H1 (cell line): ENCODE measurements at regions not wholly inside any gene's neighbourhood (a gene's known extent, or its start where the extent isn't known, plus 50 kb on each side); places are given as distances from the start of the nearest gene placed in this dataset.

Experiments
- CTCF ChIA-PET: fragments of 300-600 bp; sonication (Branson Sonifier 250); formaldehyde crosslinking; loops from one replicate; lab custom pipeline; 2021; ENCODE audit not compliant: partially characterized antibody; lab: Charles Lee
- POLR2A ChIA-PET: fragments of 300-600 bp; sonication (Branson Sonifier 250); formaldehyde crosslinking; loops from one replicate; lab custom pipeline; 2021; ENCODE audit warnings: inconsistent platforms; ENCODE audit not compliant: partially characterized antibody; lab: Charles Lee
- DNase-seq, 2 experiments: peaks; one replicate each; pipeline versions ENCODE4 v3.0.0 to v3.0.0-alpha.2; 2010 to 2022; ENCODE audit warnings: low spot score in 2 of 2, low read depth in 1 of 2, mixed read lengths in 1 of 2
- FAIRE-seq: peaks from 2 replicates; lab custom pipeline; 2011; peaks lifted over from hg19 to GRCh38; lab: Jason Lieb, UNC
- H2AFZ ChIP-seq: 2 replicates; pipeline ENCODE4 v1.8.1; 2012; ENCODE audit warnings: low read length, inconsistent platforms
- H2AK5ac ChIP-seq: 2 replicates; pipeline ENCODE4 v1.6.1; 2013; ENCODE audit warnings: low read depth, low read length
- H2BK120ac ChIP-seq: replicated peaks from 2 replicates; pipeline ENCODE3; 2013; ENCODE audit warnings: low read depth, low read length, inconsistent platforms
- H2BK12ac ChIP-seq: 2 replicates; pipeline ENCODE4 v1.6.1; 2013; ENCODE audit warnings: low read depth, low read length
- H2BK15ac ChIP-seq: 2 replicates; pipeline ENCODE4 v1.6.1; 2013; ENCODE audit warnings: low read length
- H2BK20ac ChIP-seq: 2 replicates; pipeline ENCODE4 v1.6.1; 2013; ENCODE audit warnings: low read length
- H2BK5ac ChIP-seq: 2 replicates; pipeline ENCODE4 v1.6.1; 2013; ENCODE audit warnings: low read depth, low read length
- H3K14ac ChIP-seq: 2 replicates; pipeline ENCODE4 v1.6.1; 2013; ENCODE audit warnings: inconsistent platforms; ENCODE audit not compliant: insufficient read length
- H3K18ac ChIP-seq: 2 replicates; pipeline ENCODE4 v1.6.1; 2013; ENCODE audit warnings: low read length; ENCODE audit errors: extremely low read depth
- H3K23ac ChIP-seq: 2 replicates; pipeline ENCODE4 v1.6.1; 2013; ENCODE audit warnings: inconsistent platforms; ENCODE audit not compliant: insufficient read length
- H3K23me2 ChIP-seq: 2 replicates; pipeline ENCODE4 v1.6.1; 2013; ENCODE audit warnings: low read depth, low read length
- H3K27ac ChIP-seq: 2 replicates; pipeline ENCODE4 v1.6.1; 2011; ENCODE audit warnings: low read depth, low read length, inconsistent platforms
- H3K27me3 ChIP-seq, 4 experiments: replicated peaks in 1 of 4; 1 replicate in 1 of 4; 2 replicates in 3 of 4; pipeline versions ENCODE4 v1.6.1 to v1.8.1; 2011 to 2013; ENCODE audit warnings: low read length in 3 of 4, mild to moderate bottlenecking in 3 of 4, inconsistent platforms in 2 of 4, mixed read lengths in 2 of 4, moderate library complexity in 1 of 4; ENCODE audit not compliant: control insufficient read depth in 3 of 4, insufficient read depth in 3 of 4; ENCODE audit errors: extremely low read depth in 1 of 4
- H3K36me3 ChIP-seq, 4 experiments: 2 replicates each; pipeline versions ENCODE4 v1.6.1 to v1.8.1; 2011 to 2013; ENCODE audit warnings: mild to moderate bottlenecking in 4 of 4, low read length in 3 of 4, moderate library complexity in 2 of 4, control low read depth in 1 of 4, inconsistent platforms in 1 of 4; ENCODE audit not compliant: insufficient read depth in 4 of 4, control insufficient read depth in 2 of 4
- H3K4ac ChIP-seq: replicated peaks from 2 replicates; pipeline ENCODE3; 2013; ENCODE audit warnings: low read length, low read depth, mixed read lengths, inconsistent platforms; ENCODE audit not compliant: insufficient read length
- H3K4me1 ChIP-seq, 4 experiments: replicated peaks in 1 of 4; 1 replicate in 1 of 4; 2 replicates in 3 of 4; pipeline versions ENCODE4 v1.6.1 to v1.8.1; 2011 to 2013; ENCODE audit warnings: low read length in 3 of 4, inconsistent platforms in 2 of 4, mixed read lengths in 1 of 4; ENCODE audit not compliant: insufficient read depth in 4 of 4, control insufficient read depth in 3 of 4
- H3K4me2 ChIP-seq, 2 experiments: 2 replicates each; pipeline versions ENCODE4 v1.6.1 to v1.8.1; 2011 to 2013; ENCODE audit warnings: low read depth in 2 of 2, low read length in 2 of 2, control low read depth in 1 of 2, inconsistent platforms in 1 of 2, mild to moderate bottlenecking in 1 of 2; ENCODE audit not compliant: insufficient read depth in 1 of 2
- H3K4me3 ChIP-seq, 4 experiments: fragments of 200-600, 300-600 bp in 1 of 4; sonication (generic), shearing (Covaris generic), sonication (Bioruptor Twin) in 1 of 4; 2 replicates each; pipeline versions ENCODE4 v1.5.1 to v1.8.1; 2011 to 2016; ENCODE audit warnings: low read length in 4 of 4, low read depth in 3 of 4, control low read depth in 2 of 4, inconsistent platforms in 2 of 4, mild to moderate bottlenecking in 2 of 4, mixed read lengths in 1 of 4, moderate library complexity in 1 of 4; ENCODE audit not compliant: insufficient read depth in 2 of 4; ENCODE audit errors: extremely low read depth in 1 of 4
- H3K56ac ChIP-seq: replicated peaks from 2 replicates; pipeline ENCODE3; 2013; ENCODE audit warnings: low read depth, mild to moderate bottlenecking, mixed read lengths, low read length, inconsistent platforms; ENCODE audit not compliant: insufficient read length
- H3K79me1 ChIP-seq: 2 replicates; pipeline ENCODE4 v1.6.1; 2013; ENCODE audit warnings: low read depth, low read length, control low read depth
- H3K79me2 ChIP-seq, 2 experiments: 2 replicates each; pipeline versions ENCODE4 v1.6.1 to v1.8.1; 2012 to 2013; ENCODE audit warnings: low read length in 2 of 2, mild to moderate bottlenecking in 2 of 2, inconsistent platforms in 1 of 2; ENCODE audit not compliant: insufficient read depth in 2 of 2, control insufficient read depth in 1 of 2
- H3K9ac ChIP-seq, 4 experiments: replicated peaks in 1 of 4; 1 replicate in 1 of 4; 2 replicates in 3 of 4; pipeline versions ENCODE4 v1.6.1 to v1.8.1; 2011 to 2013; ENCODE audit warnings: low read depth in 3 of 4, low read length in 3 of 4, control low read depth in 2 of 4, mild to moderate bottlenecking in 2 of 4, moderate library complexity in 2 of 4, inconsistent platforms in 1 of 4; ENCODE audit errors: extremely low read depth in 1 of 4
- H3K9me3 ChIP-seq, 2 experiments: 2 replicates each; pipeline versions ENCODE4 v1.6.1 to v1.8.1; 2012 to 2013; ENCODE audit warnings: mild to moderate bottlenecking in 2 of 2, moderate library complexity in 2 of 2, control low read depth in 1 of 2, inconsistent platforms in 1 of 2, low read depth in 1 of 2, low read length in 1 of 2, mixed read lengths in 1 of 2; ENCODE audit not compliant: insufficient read depth in 2 of 2
- H4K20me1 ChIP-seq, 2 experiments: replicated peaks in 1 of 2; 2 replicates each; pipeline versions ENCODE3 to v1.8.1; 2011 to 2013; ENCODE audit warnings: inconsistent platforms in 2 of 2, low read length in 2 of 2, mild to moderate bottlenecking in 1 of 2; ENCODE audit not compliant: insufficient read depth in 2 of 2, control insufficient read depth in 1 of 2
- H4K5ac ChIP-seq: 2 replicates; pipeline ENCODE4 v1.6.1; 2013; ENCODE audit warnings: low read length, low read depth, mixed read lengths, inconsistent platforms; ENCODE audit not compliant: insufficient read length
- H4K8ac ChIP-seq: 2 replicates; pipeline ENCODE4 v1.8.0; 2013; ENCODE audit warnings: mild to moderate bottlenecking, moderate library complexity, low read length, inconsistent platforms; ENCODE audit not compliant: insufficient read depth; ENCODE audit errors: extremely low read depth
- H4K91ac ChIP-seq: replicated peaks from 2 replicates; pipeline ENCODE3; 2013; ENCODE audit warnings: low read length, mixed read lengths, inconsistent platforms; ENCODE audit not compliant: insufficient read length
- BCL11A ChIP-seq, 2 experiments: IDR thresholded peaks; one replicate each; pipeline ENCODE4 v1.6.1; 2011; ENCODE audit warnings: low read depth in 2 of 2, low read length in 2 of 2, mild to moderate bottlenecking in 2 of 2
- CBX8 ChIP-seq: fragments of 300-800, 300-1000 bp; sonication (generic); IDR thresholded peaks from 2 replicates; pipeline ENCODE4 v1.7.1; 2016; ENCODE audit warnings: low read depth, low read length, borderline replicate concordance
- CTBP2 ChIP-seq: IDR thresholded peaks from 2 replicates; pipeline ENCODE4 v1.7.0; 2011; ENCODE audit warnings: borderline replicate concordance, mild to moderate bottlenecking, moderate library complexity, mixed read lengths, low read length; ENCODE audit not compliant: insufficient read depth, insufficient read length
- HDAC6 ChIP-seq: IDR thresholded peaks from one replicate; pipeline ENCODE4 v1.7.1; 2012; ENCODE audit warnings: low read depth, mild to moderate bottlenecking, inconsistent platforms, low read length, moderate library complexity
- SP1 ChIP-seq: IDR thresholded peaks from 2 replicates; pipeline ENCODE4 v1.6.1; 2011; ENCODE audit warnings: low read depth, low read length
- SP2 ChIP-seq: IDR thresholded peaks from 2 replicates; pipeline ENCODE4 v1.6.1; 2012; ENCODE audit warnings: mild to moderate bottlenecking, low read length, inconsistent platforms
- SRF ChIP-seq: IDR thresholded peaks from 2 replicates; pipeline ENCODE4 v1.6.1; 2011; ENCODE audit warnings: mild to moderate bottlenecking, low read depth, low read length, moderate library complexity
- WGBS, 2 experiments: shearing (Covaris generic) in 1 of 2; methylation state at CpG; one replicate each; pipeline versions ENCODE4 v1.1.6 to v1.1.7; 2013 to 2015; ENCODE audit warnings: low lambda C conversion rate in 2 of 2, mixed read lengths in 2 of 2, inconsistent platforms in 1 of 2, low coverage in 1 of 2, missing lambda C conversion rate in 1 of 2; ENCODE audit not compliant: insufficient replicate concordance in 2 of 2, insufficient coverage in 1 of 2, insufficient read length in 1 of 2; ENCODE audit errors: extremely low coverage in 1 of 2, missing lambda C conversion rate in 1 of 2; 5-methylcytosine and 5-hydroxymethylcytosine counted together

GRCh38 chr5:167936022-167936421 is 355.4 kb upstream of the WWC1 start:
- Histone ChIP-seq H4K8ac (no peak overlapping the region), H3K4me2 (no peak overlapping the region), H3K27me3 (no peaks in the 10 kb centered on the region), H2AK5ac (no peak overlapping the region), H3K79me2 (no peaks in the 10 kb centered on the region), H3K27ac (no peak overlapping the region), H2BK12ac (no peak overlapping the region), H2BK120ac (no peak overlapping the region), H3K9ac (no peak overlapping the region), H3K23me2 (no peaks in the 10 kb centered on the region), H3K36me3 (no peaks in the 10 kb centered on the region), H4K20me1 (no peaks in the 10 kb centered on the region), H3K18ac (no peak overlapping the region), H3K14ac (no peak overlapping the region), H4K5ac (no peak overlapping the region)
- WGBS, 2 experiments, result 91% methylated on average over 4 of the region's 4 CpGs; no CpG with 5 or more reads in 1 of the 2 experiments
- no peak for FAIRE-seq
- POLR2A ChIA-PET, result no interaction called here
- no peak for TF ChIP-seq SRF
- no peak for TF ChIP-seq HDAC6
- TF ChIP-seq BCL11A (IDR thresholded peaks at IDR 0.05; ENCODE audit: low read depth in 2 of 2, low read length in 2 of 2), result no peak
- TF ChIP-seq SP1, result no peak
- no peak for TF ChIP-seq CTBP2
- TF ChIP-seq CBX8, result no peak
- TF ChIP-seq SP2, result no peak
- TF ChIP-seq, all 59 proteins: peak for 0
- Histone ChIP-seq H3K23ac (no peak overlapping the region), H4K91ac (no peak overlapping the region), H3K79me1 (no peaks in the 10 kb centered on the region), H2BK20ac (no peak overlapping the region), H3K4me3 (no peak overlapping the region), H3K9me3 (no peaks in the 10 kb centered on the region), H2BK15ac (no peak overlapping the region), H2BK5ac (no peak overlapping the region), H3K4me1 (no peaks in the 10 kb centered on the region), H3K56ac (no peak overlapping the region), H3K4ac (no peak overlapping the region), H2AFZ (no peak overlapping the region)
- CTCF ChIA-PET, result interaction anchor here (1.0 to 1.5 kb wide), 4 partner anchors 10 to 284 kb away, joined by 3 to 5 read pairs (median 3); no protein-coding TSS in a partner anchor
- no peak for DNase-seq
